ENCODE measurements at regions not wholly inside any gene's neighbourhood (a gene's known extent, or its start where the extent isn't known, plus 50 kb on each side); places are given as distances from the start of the nearest gene placed in this dataset.
"Not testable (repeated sequence)": the region's sequence is repeated elsewhere in the genome, so short reads cannot be mapped to it uniquely, and the experiment has no call there.

DNA sequence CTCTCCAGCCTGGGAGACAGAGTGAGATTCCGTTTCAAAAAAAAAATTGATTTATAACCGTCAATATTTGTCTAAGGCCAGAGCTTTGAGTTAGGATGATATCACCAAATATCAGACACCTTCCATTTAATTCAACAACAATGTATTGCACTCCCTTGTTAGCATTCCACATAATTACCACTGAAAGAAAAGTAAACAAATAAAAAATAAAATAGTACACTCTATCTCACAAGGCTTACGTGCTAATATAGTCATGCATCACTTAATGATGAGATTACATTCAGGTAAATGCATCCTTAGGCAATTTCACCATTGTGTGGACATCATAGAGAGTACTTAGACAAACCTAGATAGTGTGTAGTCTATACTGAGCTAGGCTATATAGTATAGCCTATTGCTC lies 127.6 kb upstream of the RHOBTB1 start:
- in situ Hi-C loops (cut with MboI; ENCODE audit: low pct_unique_long_range_greater_than_20kb, low sequenced_read_pairs) = no loop called here
- DNase-seq = no peak

DNA sequence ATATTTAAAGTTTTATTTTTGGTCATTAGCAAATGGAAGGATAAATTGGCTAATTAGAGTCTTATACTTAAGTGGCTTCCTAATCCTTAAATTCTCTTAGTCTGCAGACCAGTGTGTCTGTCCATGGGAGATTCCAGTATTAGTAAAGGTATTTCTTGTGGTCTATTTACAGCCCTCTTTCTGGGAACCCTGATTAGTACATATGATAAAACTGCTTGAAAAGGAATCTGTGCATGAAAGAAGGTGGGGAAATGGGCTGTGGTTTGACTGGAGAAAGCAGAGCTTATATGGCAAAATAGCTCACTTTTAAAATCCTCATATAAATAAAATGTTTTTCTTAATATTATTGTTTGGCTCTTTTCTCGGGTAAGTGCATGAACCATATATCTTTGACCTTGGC lies 124.5 kb upstream of the RHOBTB1 start:
- DNase-seq = no peak
- in situ Hi-C loops (cut with MboI; ENCODE audit: low pct_unique_long_range_greater_than_20kb, low sequenced_read_pairs) = no loop called here

DNA sequence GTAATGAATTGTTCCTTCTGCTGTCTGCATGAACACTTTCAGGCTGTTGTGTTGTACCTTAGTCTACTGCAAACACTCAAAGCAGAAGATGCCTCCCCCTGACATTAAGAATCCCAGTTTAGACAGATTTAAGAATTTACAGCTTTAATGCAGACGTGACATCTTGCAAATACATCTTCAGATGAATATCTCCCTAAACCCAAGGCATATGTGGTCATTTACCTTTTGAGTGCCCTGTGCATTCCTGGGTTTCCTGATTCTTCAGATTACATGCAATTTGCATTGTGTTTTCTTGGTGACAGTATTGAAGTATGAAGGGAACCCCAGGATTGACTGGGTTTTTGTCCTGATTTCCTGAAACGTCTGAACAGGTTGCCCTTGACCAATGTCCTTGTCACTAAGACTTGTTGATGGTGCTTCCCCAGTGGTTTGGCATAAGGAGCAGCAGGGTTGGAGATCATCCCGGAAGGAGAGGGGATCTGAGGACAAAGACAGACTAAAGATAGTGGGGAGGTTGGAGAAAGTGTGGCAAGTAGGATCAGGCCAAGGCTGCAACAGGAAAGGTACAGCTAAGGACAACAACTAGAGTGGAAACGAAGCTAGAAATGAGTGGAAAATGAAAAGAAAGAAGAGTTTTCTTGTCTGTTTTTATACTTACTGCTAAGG lies 123.8 kb upstream of the RHOBTB1 start:
- DNase-seq = no peak
- in situ Hi-C loops (cut with MboI; ENCODE audit: low pct_unique_long_range_greater_than_20kb, low sequenced_read_pairs) = no loop called here

DNA sequence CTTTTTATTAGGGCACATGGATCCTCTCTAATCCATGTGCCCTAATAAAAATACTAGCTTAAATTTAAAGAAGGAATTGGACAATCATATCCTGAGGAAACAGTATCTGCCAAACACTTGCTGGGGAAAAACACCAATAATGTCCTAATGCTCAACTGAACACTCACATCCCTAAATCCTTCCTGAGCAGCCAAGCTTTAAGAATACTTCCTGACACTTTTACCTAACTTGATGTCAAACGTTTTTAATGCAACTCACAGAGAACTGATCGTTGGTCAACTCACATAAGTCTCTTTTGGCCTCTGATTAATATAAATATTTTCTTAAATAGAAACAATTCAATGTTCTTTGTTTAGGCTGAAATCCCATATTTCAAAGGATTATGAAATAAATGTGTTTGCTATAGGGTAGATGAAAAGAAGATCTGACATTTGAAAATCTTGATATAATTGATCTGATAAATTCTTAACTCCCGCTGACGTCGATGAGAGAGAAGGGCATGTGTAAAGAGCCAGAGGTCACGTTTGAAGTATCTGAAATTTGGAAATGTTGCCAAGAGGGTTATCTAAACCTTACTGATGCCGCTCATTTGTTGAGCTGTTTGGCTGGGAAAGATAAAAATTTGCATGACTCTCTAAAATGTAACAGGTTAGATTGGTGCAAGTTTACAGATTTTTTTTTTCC lies 122.8 kb upstream of the RHOBTB1 start:
- in situ Hi-C loops (cut with MboI; ENCODE audit: low pct_unique_long_range_greater_than_20kb, low sequenced_read_pairs) = no loop called here
- no peak for DNase-seq

DNA sequence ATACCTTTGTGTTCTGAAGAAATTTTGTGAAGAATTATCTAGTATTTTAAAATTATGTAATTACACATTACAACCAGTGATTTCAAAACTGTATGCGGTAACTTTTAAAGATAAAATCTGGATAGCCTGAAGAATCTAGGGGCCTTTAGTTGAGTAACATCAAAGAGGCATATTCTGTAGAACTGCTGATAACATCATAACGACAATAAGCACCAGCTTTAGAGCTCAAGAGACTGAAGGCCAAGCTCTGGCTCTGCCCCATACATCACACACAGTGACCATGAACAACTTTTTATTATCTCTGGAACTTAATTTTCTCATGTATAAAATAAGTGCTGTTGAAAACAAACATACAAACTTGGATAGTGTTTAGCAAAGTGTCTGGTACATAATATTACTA lies 121.1 kb upstream of the RHOBTB1 start:
- DNase-seq = no peak
- in situ Hi-C loops (cut with MboI; ENCODE audit: low pct_unique_long_range_greater_than_20kb, low sequenced_read_pairs) = no loop called here

DNA sequence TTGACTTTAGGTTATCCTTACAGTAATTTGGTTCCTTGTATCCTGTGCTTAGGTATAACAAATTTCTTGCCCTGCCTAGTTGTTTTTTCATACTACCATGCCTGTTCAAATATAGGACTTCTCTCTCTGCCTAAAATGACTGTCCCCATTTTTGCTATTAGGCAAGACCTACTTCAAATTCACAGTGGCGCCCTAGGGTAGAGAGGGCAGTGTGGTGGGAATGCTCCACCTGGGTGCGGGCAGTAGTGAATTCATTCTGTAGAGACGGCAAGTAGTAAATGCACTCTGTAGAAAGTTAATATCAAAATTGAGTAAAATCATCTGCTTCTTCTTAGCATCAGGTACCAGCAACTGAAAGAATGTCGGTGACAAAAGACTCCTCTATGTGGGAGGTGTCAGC lies 120.4 kb upstream of the RHOBTB1 start:
- in situ Hi-C loops (cut with MboI; ENCODE audit: low pct_unique_long_range_greater_than_20kb, low sequenced_read_pairs) = no loop called here
- DNase-seq = no peak

DNA sequence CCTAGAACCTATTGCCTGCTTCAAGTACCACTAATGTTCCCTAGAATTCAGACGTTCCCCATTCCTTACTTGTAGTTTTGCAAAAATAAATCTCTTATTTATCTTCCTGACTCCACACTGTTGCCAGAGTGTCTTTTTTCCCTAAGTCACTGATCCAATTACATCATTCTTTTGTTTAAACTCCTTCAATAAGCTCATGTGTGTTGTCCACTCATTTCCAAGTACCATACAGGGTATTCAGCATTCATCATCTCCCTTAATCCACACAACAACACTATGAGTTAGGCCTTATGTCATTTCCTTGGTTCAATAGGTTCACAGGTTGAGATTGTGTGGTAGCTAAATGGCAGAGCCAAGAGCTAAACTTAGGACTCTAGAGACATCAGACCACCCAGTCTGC lies 119.9 kb upstream of the RHOBTB1 start:
- no peak for DNase-seq
- in situ Hi-C loops (cut with MboI; ENCODE audit: low pct_unique_long_range_greater_than_20kb, low sequenced_read_pairs) = no loop called here

DNA sequence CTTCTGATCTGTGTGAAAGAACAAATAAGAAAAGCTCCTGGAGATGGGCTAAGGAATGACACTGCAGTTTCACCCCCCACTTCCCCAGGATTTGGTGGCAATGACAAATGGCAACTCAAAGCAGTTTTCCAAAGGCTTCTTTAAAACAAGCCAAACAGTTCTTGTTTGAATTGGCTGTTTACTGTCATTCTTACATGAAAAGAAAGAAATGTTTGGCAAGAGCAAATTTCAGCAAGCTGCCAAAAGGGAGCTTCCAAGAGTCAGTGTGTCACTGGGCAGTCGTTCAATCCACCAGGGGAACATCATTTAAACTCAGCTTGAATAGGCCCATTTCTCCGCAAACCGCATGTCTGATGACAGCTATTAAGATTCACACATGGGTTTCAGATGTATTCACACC lies 119.0 kb upstream of the RHOBTB1 start:
- DNase-seq = no peak
- in situ Hi-C loops (cut with MboI; ENCODE audit: low pct_unique_long_range_greater_than_20kb, low sequenced_read_pairs) = no loop called here

DNA sequence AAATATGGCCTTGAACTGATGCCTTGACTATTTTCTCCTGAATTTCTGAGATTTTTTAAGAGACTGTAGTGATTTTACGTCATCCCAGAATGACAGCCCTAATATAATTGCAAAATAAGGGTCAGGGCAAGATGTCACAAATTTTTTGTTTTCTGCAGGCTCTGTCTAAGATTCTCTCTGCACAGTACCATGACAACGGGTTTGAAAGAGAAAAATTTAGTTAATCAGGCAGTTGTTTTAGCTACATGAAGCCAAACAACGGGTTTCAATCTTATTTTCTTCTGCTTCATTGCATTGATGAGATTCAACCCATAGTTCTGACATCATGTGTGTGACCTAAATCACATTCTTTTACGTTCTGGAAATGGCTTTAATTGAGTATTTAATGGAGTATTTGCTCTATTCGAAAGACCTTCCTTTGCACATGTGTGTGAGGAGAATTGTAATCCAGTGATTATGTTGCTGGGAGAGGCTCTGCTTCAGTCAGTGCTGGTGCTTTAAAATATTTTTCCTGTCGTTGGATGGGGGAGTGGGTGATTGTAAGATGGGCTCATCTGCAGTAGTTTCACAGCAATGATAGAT lies 118.0 kb upstream of the RHOBTB1 start:
- in situ Hi-C loops (cut with MboI; ENCODE audit: low pct_unique_long_range_greater_than_20kb, low sequenced_read_pairs) = no loop called here
- DNase-seq = no peak

DNA sequence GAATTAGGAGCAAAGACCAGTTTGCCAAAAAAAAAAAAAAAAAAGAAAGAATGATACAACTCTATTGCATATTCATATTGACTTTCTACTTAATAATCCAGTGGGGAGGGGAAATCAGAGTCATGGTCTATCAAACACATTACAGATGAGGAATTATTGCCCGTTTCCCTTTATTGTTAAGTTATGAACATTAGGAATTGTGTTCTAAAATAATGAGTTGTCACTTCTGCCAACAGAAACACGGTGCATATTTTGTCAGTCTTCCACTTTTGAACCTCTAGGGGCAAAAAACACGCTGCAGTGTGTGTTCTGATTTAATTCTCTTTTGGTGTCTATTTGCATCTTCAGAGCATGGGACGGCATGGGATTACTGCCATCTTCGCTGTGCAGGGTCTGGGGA lies 115.7 kb upstream of the RHOBTB1 start:
- DNase-seq = no peak
- in situ Hi-C loops (cut with MboI; ENCODE audit: low pct_unique_long_range_greater_than_20kb, low sequenced_read_pairs) = no loop called here

DNA sequence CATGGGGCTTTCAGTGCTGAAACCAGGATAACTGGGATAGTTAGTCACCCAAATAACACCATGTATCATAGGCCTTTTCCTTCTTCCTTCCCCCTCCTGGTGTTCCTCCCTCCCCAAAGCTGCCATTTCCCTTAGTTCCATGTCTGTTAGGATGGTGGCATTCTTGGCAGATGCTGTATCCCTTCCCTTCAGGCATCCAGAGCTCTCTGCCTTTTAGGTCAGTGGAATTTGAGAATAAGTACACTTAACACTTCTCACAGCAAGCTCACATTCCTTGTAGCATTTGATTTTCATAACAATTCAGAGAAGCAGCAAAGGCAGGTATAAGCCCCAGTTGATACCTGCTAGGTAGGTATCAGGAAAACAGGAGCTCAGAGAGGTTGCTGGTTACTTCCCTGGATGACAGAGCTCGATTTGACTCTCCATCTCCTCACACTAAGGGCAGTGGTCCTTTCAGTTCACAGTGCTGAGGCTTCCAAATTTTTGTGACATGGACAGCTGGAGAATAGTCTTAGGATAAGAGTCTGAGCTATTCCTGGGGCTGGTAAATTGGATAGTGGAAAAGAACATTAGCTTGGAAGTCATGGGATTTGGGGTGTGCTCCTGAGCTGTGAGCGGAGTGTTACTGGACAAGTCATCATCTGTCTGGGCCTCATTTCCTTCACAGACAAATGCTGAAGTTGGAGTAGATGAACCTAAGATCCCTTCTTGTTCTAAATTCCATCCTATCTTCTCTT lies 108.7 kb upstream of the RHOBTB1 start:
- in situ Hi-C loops (cut with MboI; ENCODE audit: low pct_unique_long_range_greater_than_20kb, low sequenced_read_pairs) = no loop called here

DNA sequence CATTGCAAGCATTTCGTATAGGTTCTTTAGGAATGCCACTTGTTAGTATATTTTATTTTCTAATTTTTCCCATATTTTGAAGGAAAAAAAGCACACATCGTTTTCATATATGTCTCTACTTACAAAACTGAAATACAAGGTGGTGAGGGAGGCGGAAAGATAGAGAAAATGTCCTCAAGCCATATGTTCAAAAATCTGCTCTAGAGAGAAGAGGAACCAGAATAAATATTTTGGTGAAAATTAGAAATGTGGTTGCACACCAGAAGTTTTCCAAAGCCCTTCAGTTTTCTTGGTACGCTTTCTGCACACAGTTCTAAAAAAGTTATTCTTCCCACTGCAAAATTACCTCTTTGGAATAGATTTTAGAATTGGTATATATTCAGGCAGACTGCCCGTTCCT lies 107.4 kb upstream of the RHOBTB1 start:
- DNase-seq = no peak
- in situ Hi-C loops (cut with MboI; ENCODE audit: low pct_unique_long_range_greater_than_20kb, low sequenced_read_pairs) = no loop called here

More for the DNA sequence above, 108.7 kb upstream of the RHOBTB1 start:
- no peak for DNase-seq

DNA sequence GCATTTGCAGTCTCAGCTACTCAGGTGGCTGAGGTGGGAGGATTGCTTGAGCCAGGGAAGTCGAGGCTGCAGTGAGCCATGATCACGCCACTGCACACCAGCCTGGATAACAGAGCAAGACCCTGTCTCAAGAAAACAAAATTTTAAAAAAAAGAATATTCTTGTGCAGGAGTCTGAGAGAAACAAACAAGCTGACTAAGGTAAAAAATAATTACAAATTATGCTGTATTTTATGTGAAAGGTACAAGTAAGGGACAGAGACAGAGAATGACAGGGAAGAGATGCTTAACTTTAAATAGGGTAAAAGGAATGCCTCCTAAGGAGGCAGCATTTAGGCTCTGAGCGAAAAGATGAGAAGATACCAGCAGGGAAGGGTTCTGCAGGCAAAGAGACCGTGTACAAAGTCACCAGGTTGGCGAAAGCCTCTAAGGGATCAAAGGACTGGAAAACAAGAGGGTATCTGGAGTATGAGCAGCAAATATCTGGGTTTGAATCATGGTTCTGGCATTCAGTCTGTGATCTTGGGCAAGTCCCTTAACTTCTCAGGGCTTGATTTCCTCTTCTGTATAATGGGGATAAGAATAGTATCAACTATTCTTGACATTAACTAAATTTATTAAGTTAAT lies 106.2 kb upstream of the RHOBTB1 start:
- DNase-seq = no peak
- in situ Hi-C loops (cut with MboI; ENCODE audit: low pct_unique_long_range_greater_than_20kb, low sequenced_read_pairs) = no loop called here

DNA sequence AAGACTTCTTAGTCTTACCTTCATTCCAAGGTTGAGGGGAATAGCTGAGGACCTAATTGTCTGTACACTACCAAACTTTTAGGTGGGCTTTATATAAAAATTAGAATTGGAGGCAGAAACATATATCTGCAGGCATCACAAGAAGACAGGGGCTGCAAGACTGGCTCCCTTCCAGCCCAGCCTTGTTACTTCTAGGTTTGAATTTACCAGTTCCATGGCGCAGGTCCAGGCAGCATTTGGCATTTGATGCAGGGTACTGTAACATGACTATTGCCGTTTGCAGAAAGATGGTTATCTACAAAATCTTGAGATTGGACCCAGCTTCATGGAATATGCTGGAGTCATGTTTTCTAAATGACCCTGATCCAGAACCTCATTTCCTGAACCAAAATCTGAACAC lies 105.4 kb upstream of the RHOBTB1 start:
- in situ Hi-C loops (cut with MboI; ENCODE audit: low pct_unique_long_range_greater_than_20kb, low sequenced_read_pairs) = no loop called here
- no peak for DNase-seq

DNA sequence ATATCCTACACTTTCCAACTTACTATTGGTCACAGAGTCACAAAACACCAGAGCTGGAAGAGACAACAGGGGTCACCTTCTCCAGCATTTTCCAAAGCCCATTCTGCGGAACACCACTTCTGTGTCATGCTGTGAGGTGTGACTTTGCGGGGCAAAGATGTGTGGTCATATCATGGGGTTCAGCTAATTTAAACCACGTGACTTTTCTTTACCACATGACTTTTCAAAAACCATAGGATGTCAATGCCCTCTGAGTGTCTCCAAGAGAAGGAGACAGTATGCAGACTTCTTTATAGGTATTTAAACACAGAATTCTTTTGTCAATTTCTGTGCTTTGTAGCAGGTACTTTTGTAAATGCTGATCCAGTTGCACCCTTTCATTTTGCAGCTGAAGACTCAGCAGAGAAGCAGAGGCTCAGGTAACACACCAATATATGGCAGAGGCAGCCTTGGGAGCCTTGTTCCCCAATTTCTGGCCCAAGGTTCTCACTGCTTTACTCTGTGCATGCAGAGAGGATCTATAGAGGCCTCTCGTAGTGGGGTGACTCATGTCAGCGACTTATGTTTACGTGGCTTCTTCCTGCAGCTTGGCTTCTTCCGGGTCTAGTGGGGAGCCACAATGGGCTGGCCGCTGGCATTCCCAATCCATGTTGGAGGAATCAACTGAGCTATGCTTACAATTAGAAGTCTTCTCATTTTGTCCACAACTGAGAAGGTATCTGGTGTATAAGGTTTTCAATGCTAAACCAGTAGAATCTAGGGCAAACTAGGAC lies 104.0 kb upstream of the RHOBTB1 start:
- in situ Hi-C loops (cut with MboI; ENCODE audit: low pct_unique_long_range_greater_than_20kb, low sequenced_read_pairs) = no loop called here
- no peak for DNase-seq

DNA sequence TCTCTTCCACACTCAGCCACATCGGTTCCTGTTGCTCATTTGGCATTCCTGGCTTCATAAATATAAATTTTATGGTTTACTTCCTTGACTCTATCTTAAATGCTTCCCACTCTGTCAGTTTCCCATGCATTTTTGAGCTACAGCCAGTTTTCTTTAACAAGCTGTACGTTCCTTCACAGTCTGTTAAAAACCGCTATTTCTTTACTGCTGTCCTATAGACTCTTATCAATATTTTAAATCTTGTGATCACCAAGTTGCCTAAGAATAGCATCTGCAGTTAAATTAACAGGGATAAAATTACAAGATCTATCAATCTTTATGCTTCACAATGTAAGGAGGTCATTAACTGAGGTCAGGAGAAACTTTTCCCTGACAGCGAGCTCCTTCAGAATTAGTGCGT lies 103.1 kb upstream of the RHOBTB1 start:
- in situ Hi-C loops (cut with MboI; ENCODE audit: low pct_unique_long_range_greater_than_20kb, low sequenced_read_pairs) = no loop called here
- no peak for DNase-seq

DNA sequence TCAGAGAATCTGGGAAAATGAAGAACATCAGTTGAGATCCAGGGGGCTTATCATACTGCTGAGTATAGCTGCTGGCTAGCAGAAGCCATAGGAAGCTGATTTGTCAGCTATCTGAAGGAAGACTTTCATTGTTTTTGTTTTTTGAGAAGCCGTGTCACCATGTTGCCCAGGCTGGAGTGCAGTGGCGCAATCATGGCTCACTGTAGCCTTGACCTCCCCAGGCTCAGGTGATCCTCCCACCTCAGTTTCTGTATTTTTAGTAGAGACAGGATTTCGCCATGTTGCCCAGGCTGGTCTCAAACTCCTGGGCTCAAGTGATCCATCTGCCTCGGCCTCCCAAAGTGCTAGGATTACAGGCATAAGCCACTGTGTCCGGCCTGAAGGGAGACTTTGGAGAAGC lies 101.5 kb upstream of the RHOBTB1 start:
- DNase-seq; in situ Hi-C loops (cut with MboI; ENCODE audit: low pct_unique_long_range_greater_than_20kb, low sequenced_read_pairs): not testable (repeated sequence)

DNA sequence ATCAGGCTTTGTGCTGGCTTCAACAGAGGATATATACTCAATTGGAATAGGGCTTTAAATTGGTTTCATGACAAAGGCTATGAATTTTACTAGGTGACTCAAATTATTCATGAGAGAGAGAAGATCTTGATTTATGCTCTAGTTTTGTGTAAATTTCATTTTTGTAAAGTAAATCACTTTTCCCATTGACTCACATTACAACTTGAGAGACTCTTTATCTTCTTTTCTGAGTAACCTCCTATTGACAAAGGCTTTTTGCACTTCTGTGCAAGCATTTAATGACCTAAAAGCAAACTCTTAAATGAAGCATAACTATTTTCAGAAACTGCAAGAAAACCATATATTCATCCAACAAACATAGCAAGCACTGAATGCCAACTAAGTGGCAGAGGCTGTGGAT lies 98.5 kb upstream of the RHOBTB1 start:
- no peak for DNase-seq
- in situ Hi-C loops (cut with MboI; ENCODE audit: low pct_unique_long_range_greater_than_20kb, low sequenced_read_pairs) = no loop called here

DNA sequence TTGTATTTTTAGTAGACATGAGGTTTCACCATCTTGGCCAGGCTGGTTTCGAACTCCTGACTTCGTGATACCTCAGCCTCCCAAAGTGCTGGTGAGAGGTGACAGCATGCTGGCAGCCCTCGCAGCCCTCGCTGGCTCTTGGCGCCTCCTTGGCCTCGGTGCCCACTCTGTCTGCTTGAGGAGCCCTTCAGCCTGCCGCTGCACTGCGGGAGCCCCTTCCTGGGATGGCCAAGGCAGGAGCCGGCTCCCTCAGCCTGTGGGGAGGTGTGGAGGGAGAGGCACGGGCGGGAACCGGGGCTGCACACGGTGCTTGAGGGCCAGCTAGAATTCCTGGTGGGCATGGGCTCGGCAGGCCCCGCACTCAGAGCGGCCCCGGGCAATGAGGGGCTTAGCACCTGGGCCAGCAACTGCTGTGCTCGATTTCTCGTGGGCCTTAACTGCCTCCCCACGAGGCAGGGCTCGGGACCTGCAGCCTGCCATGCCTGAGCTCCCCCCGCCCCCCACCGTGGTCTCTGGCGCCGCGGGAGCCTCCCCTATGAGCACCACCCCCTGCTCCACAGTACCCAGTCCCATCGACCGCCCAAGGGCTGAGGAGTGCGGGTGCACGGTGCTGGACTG lies 96.5 kb upstream of the RHOBTB1 start:
- no peak for DNase-seq
- in situ Hi-C loops (cut with MboI; ENCODE audit: low pct_unique_long_range_greater_than_20kb, low sequenced_read_pairs) = no loop called here

Measured in KBM-7 (cell line).